Rectal smooth muscle tissue (tissue), 1 donor: ENCODE measurements at regions not wholly inside any gene's neighbourhood (a gene's known extent, or its start where the extent isn't known, plus 50 kb on each side); places are given as distances from the start of the nearest gene placed in this dataset.
"Not testable (repeated sequence)": the region's sequence is repeated elsewhere in the genome, so short reads cannot be mapped to it uniquely, and the experiment has no call there.

Experiments used
- H3K27ac ChIP-seq: one replicate; pipeline ENCODE4 v1.7.0; 2013; ENCODE audit warnings: low read depth, low read length, inconsistent platforms
- H3K27me3 ChIP-seq: one replicate; pipeline ENCODE4 v1.7.0; 2013; ENCODE audit warnings: low read length; ENCODE audit not compliant: control insufficient read depth, insufficient read depth
- H3K36me3 ChIP-seq: one replicate; pipeline ENCODE4 v1.7.0; 2013; ENCODE audit warnings: low read length; ENCODE audit not compliant: control insufficient read depth, insufficient read depth
- H3K4me1 ChIP-seq: one replicate; pipeline ENCODE4 v1.7.0; 2013; ENCODE audit warnings: low read length; ENCODE audit not compliant: control insufficient read depth, insufficient read depth
- H3K4me3 ChIP-seq: one replicate; pipeline ENCODE4 v1.7.0; 2013; ENCODE audit warnings: low read length
- H3K9ac ChIP-seq: one replicate; pipeline ENCODE4 v1.7.0; 2013; ENCODE audit warnings: low read length

DNA sequence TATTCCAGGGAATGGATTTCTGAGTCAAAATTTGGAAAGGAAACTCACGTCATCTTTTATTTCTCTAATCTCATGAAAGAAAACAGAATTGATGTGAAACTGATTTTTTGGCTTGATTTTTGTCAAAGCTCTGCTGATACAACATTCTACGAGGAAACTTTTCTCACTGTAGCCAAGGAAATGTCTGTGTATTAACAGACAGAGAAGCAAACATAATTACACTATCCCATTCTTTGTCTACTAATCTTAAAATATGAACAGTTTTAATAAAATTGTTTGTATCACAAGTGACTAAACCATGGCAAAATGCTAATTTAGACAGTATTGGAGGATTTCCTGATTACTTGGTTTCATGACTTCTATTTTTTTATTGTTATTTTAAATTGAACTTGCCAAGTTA, 1437.0 kb downstream of the OTOL1 start:
- H3K4me3 ChIP-seq = no peak overlapping the region

DNA sequence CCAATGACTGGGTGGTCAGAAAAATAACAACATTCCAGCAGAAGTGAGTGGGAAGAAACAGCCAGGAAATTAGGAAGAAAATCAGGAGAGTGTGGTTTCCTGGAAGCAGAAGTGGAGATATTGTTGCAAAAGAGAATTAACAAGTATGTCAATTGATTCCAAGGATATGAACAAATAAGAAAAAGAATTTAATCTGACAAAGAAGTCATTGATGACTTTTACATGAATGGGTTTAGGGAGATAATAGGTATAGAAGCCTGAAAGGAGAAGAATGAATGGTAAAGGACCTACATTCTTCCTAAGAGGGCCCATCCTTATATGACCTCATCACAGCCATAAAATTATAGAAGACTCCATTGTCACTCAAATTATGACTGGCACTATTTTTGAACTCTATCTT, 1440.1 kb downstream of the OTOL1 start:
- Histone ChIP-seq H3K27me3 (no peaks in the 10 kb centered on the region), H3K36me3 (no peaks in the 10 kb centered on the region), H3K27ac (no peak overlapping the region), H3K9ac (no peak overlapping the region), H3K4me3 (no peak overlapping the region), H3K4me1 (no peaks in the 10 kb centered on the region)

More for the DNA sequence above, 1437.0 kb downstream of the OTOL1 start:
- no peaks in the 10 kb centered on the region for H3K4me1 ChIP-seq
- no peak overlapping the region for H3K9ac ChIP-seq
- H3K36me3 ChIP-seq = no peaks in the 10 kb centered on the region
- H3K27ac ChIP-seq = no peak overlapping the region
- no peaks in the 10 kb centered on the region for H3K27me3 ChIP-seq

DNA sequence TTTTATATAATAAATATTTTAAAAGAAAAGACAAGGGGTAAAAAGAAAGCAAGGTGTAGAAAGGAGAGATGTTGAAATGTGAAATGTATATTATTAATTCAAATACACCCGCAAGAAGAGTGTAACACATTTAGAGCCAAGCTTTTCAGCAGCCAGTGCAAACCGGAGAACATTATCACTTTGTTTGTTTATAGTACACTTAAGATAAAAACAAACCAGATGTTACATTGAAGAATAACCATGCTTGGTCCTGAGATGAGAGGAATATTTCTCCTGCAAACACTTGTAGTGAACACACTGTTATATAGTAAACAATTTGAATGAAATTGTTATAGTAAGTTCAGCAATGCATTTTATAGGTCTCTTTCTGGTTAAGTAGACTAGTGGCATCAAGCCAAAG, 1441.5 kb downstream of the OTOL1 start:
- Histone ChIP-seq H3K36me3 (no peaks in the 10 kb centered on the region), H3K9ac (no peak overlapping the region), H3K4me1 (no peaks in the 10 kb centered on the region), H3K27me3 (no peaks in the 10 kb centered on the region), H3K27ac (no peak overlapping the region), H3K4me3 (no peak overlapping the region)

DNA sequence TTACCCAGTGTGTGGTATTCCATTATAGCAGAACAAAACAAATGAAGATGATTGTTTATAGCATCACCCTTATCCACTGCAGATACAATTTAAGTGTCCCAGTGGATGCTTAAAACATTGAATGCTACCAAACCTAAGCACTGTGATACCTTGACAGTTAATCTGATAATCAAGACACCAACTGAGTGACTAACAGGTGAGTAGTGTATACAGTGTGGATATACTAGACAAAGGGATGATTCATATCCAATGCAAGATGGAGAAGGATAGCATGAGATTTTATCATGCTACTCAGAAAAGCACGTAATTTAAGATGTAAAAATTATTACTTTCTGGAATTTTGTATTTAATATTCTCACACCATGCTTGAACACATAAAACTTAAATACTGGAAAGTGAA, 1449.0 kb downstream of the OTOL1 start:
- Histone ChIP-seq H3K4me1 (no peaks in the 10 kb centered on the region), H3K9ac (no peak overlapping the region), H3K27ac (no peak overlapping the region), H3K36me3 (no peaks in the 10 kb centered on the region), H3K27me3 (no peaks in the 10 kb centered on the region), H3K4me3 (no peak overlapping the region)

DNA sequence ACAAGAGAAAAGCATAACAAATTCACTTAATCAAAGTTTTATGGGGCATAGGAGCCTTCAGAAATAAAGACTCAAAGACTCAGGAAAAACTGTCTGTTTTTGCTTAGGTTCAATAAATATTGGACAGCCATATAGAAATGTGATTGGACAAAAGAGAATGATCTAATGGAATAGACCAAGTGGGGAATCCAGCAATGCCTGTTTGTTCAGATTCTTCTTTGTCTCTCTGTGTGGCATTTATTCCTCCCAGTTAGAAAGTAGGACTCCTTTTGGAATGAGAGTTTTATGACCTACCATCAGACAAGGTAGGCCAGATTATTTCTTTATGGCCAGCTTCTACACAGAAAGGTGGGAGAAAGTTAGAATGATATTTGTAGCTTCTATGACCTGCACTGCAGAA, 1460.1 kb downstream of the OTOL1 start:
- Histone ChIP-seq H3K36me3 (no peaks in the 10 kb centered on the region), H3K4me3 (no peak overlapping the region), H3K9ac (no peak overlapping the region), H3K27ac (no peak overlapping the region), H3K27me3 (no peaks in the 10 kb centered on the region), H3K4me1 (no peaks in the 10 kb centered on the region)

DNA sequence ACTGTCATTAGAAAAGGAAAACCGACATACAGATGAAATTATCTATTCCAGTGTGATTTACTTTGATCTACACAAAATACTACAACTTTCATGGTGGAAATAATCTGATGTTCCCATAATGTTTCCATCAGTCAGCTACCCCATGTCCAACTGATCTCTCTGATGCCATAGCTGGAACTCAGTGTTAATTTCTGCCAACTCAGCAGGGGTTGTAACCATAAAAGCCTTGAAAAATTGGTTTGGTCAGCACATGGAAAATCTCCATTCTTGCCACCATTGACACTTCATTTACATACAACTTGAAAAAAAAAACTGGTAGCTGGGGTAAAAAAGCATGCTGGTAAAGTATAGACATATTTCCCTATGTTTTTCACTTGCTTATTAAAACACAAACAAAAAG, 1463.7 kb downstream of the OTOL1 start:
- no peak overlapping the region for H3K4me3 ChIP-seq
- no peaks in the 10 kb centered on the region for H3K36me3 ChIP-seq
- H3K27ac ChIP-seq = no peak overlapping the region
- H3K4me1 ChIP-seq = no peaks in the 10 kb centered on the region
- no peaks in the 10 kb centered on the region for H3K27me3 ChIP-seq
- H3K9ac ChIP-seq = no peak overlapping the region

DNA sequence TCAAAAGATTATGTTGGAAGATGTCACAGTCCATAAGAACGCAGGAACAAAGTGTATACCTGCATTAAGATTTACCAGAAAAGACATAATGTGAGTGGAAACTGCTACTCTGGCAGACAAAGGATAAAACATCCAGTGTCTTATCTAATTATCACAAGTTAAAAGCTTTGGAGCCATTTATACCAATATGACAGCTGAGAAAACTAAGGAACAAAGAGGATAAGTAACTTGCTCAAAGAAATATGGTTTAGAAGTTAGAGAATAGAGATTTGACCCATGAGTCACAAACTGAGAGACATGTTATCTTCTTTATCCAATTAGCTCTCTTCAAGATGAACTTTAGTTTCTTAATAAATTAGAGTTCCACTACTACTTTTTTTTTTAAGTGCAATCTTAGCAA, 1473.7 kb downstream of the OTOL1 start:
- no peaks in the 10 kb centered on the region for H3K36me3 ChIP-seq
- H3K4me1 ChIP-seq = no peaks in the 10 kb centered on the region
- H3K27me3 ChIP-seq = no peaks in the 10 kb centered on the region
- no peak overlapping the region for H3K27ac ChIP-seq
- no peak overlapping the region for H3K9ac ChIP-seq
- no peak overlapping the region for H3K4me3 ChIP-seq

DNA sequence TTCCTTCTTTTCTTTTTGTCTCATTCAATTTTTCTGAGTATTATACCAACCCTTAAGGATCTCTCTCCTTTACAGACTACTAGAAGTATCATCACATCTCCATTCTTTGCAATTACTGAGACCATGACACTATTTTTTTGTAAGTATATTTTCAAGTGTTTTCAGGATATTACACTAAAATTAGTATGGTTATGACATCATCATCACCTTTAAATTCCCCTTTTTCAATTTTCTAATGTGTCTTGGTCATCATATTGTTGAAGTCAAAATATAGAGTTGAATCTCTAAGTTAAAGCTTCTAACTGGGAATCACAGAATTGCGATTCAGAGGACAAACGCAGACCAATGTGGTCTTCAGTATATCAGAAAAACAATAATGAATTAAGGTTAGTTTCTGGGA, 1475.1 kb downstream of the OTOL1 start:
- Histone ChIP-seq H3K36me3 (no peaks in the 10 kb centered on the region), H3K4me1 (no peaks in the 10 kb centered on the region), H3K27ac (no peak overlapping the region), H3K4me3 (no peak overlapping the region), H3K9ac (no peak overlapping the region), H3K27me3 (no peaks in the 10 kb centered on the region)

DNA sequence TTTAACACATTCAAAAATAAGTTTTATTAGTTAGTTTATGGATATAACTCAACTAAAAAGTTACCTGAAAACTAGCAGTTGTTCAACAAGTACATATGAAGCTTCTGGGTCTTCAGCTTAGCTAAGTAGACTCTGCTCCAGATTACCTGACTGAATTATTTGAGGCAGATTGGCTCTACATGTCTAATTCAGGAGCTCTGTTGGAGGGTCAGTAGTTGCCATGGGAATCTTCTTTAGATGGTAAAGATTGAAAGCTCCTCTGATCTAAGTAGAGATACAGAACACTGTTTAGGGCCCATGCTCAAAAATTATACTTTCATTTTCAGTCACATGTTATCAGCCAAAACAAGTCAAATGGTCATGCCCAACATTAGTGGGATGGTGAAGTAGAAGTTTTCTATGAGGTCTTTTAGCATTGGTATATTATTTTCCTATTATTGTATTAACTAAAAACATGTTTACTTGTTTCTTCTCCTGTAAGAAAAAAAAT, 1476.9 kb downstream of the OTOL1 start:
- Histone ChIP-seq H3K27me3 (no peaks in the 10 kb centered on the region), H3K36me3 (no peaks in the 10 kb centered on the region)

DNA sequence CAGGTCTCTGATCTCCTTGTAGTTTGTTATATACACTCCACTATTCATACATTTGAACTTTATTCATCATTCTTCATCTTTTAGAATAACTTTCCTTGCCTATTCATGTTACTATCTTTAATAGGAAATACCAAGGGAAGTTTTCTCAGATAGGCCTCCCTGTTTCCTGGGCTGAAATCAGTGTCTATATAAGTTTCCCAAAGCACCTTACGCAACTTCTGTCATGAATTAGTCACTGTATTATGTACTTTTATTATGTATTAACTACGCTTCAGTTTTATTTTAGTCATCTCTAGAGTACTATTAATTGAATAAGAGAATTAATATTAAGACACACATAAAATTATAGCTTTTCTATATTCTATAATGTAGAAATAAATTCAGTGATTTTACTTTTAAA, 1481.5 kb downstream of the OTOL1 start:
- Histone ChIP-seq H3K27ac (no peak overlapping the region), H3K4me1 (no peaks in the 10 kb centered on the region), H3K9ac (no peak overlapping the region), H3K36me3 (no peaks in the 10 kb centered on the region), H3K4me3 (no peak overlapping the region), H3K27me3 (no peaks in the 10 kb centered on the region)

More for the DNA sequence above, 1476.9 kb downstream of the OTOL1 start:
- Histone ChIP-seq H3K4me3 (no peak overlapping the region), H3K9ac (no peak overlapping the region), H3K4me1 (no peaks in the 10 kb centered on the region), H3K27ac (no peak overlapping the region)

DNA sequence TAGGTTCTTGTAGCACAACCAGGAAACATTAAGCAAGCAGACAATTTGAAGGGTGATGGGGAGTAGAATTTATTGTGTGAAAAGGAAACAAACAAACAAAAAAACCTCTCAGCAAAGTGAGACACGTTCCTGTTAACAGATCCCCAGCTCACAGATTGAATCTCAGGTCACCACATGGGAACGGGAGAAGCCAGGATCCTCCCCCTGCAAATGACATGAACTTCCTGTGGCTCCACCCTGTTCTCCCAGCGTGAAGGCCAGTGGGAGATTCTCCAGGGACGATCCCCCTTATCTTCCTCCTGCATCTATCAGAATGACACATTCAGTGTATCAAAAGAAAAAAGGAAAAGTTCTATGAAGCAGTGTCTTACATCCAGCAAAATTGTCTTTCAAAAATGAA, 1488.1 kb downstream of the OTOL1 start:
- Histone ChIP-seq H3K27me3 (no peaks in the 10 kb centered on the region), H3K4me1 (no peaks in the 10 kb centered on the region), H3K9ac (no peak overlapping the region), H3K4me3 (no peak overlapping the region), H3K36me3 (no peaks in the 10 kb centered on the region), H3K27ac (no peak overlapping the region)

DNA sequence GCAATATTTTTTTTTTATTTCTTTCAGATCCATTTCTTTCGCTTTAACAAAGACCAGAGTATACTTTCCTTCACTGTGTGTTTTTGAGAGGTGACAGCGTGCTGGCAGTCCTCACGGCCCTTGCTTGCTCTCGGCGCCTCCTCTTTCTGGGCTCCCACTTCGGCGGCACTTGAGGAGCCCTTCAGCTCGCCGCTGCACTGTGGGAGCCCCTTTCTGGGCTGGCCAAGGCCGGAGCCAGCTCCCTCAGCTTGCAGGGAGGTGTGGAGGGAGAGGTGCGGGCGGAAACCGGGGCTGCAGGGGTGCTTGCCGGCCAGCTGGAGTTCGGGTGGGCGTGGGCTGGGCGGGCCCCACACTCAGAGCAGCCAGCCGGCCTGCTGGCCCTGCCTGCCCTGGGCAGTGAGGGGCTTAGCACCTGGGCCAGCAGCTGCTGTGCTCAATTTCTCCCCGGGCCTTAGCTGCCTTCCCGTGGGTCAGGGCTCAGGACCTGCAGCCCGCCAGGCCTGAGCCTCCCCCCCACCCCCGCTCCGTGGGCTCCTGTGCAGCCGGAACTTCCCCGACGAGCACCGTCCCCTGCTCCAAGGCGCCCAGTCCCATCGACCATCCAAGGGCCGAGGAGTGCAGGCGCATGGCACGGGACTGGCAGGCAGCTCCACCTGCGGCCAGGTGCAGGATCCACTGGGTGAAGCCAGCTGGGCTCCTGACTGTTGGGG, 1490.6 kb downstream of the OTOL1 start:
- not testable (repeated sequence) for H3K4me3 ChIP-seq, H3K27me3 ChIP-seq, H3K4me1 ChIP-seq, H3K9ac ChIP-seq, H3K27ac ChIP-seq, H3K36me3 ChIP-seq

DNA sequence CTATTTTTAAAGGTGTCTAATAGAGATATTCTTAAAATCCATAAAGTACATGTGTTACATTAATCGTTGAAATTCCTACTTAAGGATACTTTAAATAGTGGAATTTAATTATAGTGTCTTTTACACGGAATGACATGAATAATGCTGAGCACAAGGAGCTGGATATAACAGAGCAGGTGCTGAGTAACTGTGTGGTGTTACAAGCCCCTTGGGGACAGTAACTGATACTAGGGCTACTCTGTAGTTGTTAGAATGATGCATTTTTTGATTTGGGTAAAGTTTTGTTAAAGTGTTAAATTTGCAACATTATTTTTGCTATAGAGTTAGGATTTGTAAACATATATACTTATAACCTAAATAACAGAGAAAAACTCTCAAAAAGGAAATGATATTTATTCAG, 1496.1 kb downstream of the OTOL1 start:
- Histone ChIP-seq H3K27ac (no peak overlapping the region), H3K4me1 (no peaks in the 10 kb centered on the region), H3K4me3 (no peak overlapping the region), H3K9ac (no peak overlapping the region), H3K36me3 (no peaks in the 10 kb centered on the region), H3K27me3 (no peaks in the 10 kb centered on the region)
